ENCODE measurements at regions not wholly inside any gene's neighbourhood (a gene's known extent, or its start where the extent isn't known, plus 50 kb on each side); places are given as distances from the start of the nearest gene placed in this dataset.

DNA sequence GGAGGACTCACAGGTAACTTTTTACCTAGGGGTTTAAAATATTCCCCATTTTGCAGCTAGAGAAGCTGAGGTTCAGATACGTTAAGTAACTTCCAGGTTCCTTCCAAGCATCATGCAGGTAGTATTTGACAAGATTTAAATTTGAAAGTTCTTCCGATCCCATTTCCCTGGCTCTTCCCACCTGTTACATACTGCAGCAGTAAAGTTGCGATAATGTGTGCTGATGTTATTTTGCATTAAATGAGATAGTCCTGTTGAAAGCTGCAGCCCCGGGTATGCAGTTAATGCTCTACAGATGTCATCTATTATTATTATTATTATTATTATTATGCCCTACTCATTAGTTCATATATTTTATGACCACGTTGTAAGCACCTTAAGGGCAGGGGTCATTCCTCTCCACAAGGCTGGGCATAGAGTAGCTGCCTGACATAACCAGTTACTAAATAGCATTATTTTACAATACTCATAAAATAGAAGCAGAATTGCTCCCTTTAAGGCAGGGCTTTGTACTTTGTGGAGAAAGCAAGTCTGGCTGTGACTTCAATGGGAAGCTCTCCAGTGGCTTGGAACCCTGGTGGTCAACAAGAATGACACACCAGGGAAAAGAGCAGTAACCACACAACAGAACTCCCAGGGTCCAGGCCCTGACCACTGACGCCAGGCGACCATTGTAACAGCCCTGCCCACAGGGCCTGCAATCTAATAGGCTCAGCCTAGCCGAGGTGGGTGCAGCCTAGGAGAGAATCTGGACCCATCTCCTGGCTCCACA lies 90.8 kb upstream of the CALM2 start:
- TF ChIP-seq, protein P1, sequence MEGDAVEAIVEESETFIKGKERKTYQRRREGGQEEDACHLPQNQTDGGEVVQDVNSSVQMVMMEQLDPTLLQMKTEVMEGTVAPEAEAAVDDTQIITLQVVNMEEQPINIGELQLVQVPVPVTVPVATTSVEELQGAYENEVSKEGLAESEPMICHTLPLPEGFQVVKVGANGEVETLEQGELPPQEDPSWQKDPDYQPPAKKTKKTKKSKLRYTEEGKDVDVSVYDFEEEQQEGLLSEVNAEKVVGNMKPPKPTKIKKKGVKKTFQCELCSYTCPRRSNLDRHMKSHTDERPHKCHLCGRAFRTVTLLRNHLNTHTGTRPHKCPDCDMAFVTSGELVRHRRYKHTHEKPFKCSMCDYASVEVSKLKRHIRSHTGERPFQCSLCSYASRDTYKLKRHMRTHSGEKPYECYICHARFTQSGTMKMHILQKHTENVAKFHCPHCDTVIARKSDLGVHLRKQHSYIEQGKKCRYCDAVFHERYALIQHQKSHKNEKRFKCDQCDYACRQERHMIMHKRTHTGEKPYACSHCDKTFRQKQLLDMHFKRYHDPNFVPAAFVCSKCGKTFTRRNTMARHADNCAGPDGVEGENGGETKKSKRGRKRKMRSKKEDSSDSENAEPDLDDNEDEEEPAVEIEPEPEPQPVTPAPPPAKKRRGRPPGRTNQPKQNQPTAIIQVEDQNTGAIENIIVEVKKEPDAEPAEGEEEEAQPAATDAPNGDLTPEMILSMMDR (IDR thresholded peaks at IDR 0.05) = no peak
- Histone ChIP-seq H3K9me3 (no peaks in the 10 kb centered on the region), H3K36me3 (no peaks in the 10 kb centered on the region), H3K27ac (no peak overlapping the region), H3K4me1 (peaks cover 20% of the 10 kb centered on the region), H3K27me3 (ENCODE audit: low read depth) (no peaks in the 10 kb centered on the region), H3K4me3 (no peak overlapping the region)
- DNase-seq = no peak
- no peak for ATAC-seq
- intact Hi-C loops (cut with DNase I) = no loop called here

DNA sequence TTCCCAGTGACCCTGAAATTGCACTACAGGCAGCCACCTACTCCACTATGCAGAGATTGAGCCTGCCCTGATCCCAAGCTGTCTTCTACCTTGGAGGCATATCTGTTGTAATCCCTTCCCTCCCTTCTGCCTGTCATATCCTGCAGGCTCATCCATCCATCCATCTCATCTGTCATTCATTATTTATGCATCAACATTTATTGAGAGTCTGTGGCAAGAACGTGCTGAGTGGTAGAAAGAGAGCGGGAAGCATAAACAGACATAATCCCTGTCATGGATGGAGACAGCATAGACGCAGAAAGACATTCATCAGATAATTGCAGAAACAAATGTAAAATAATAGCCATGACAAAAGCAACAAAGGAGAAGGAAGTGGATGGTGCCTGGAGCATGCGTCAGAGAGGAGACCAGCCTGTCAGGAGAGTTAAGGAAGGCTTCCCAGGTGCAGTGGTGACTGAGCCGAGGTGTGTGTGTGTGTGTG lies 89.5 kb upstream of the CALM2 start:
- Histone ChIP-seq H3K36me3 (no peaks in the 10 kb centered on the region), H3K4me1 (peaks cover 12% of the 10 kb centered on the region), H3K9me3 (no peaks in the 10 kb centered on the region), H3K27ac (no peak overlapping the region), H3K4me3 (no peak overlapping the region), H3K27me3 (ENCODE audit: low read depth) (no peaks in the 10 kb centered on the region)
- TF ChIP-seq, protein P1 (IDR thresholded peaks at IDR 0.05) = no peak
- ATAC-seq (no peak), DNase-seq (no peak)
- intact Hi-C loops (cut with DNase I) = no loop called here

DNA sequence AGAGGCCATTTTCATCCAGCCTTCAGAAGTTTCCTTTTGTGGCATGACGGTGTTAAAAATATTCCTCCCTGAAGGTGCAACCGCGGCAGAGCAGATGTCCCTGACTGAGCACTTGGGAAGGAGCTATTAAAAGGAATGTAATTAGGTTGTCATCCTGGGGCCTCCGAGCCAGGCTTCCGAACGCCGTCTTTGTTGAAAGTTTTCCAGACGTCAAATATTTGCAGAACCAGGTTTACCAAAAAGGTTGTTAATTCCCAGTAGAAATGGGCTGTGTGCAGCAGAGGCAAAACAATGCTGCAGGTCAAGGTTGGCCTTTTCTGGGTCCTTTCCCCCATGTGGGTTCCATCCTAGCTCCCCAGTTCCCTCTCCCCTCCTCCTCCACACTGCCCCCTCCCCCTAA lies 88.8 kb upstream of the CALM2 start:
- ATAC-seq = no peak
- TF ChIP-seq, protein P1 (IDR thresholded peaks at IDR 0.05) = no peak
- Histone ChIP-seq H3K36me3 (no peaks in the 10 kb centered on the region), H3K27ac (no peak overlapping the region), H3K9me3 (no peaks in the 10 kb centered on the region), H3K4me3 (no peak overlapping the region), H3K4me1 (peaks cover 12% of the 10 kb centered on the region), H3K27me3 (ENCODE audit: low read depth) (no peaks in the 10 kb centered on the region)
- no peak for DNase-seq
- intact Hi-C loops (cut with DNase I) = no loop called here

DNA sequence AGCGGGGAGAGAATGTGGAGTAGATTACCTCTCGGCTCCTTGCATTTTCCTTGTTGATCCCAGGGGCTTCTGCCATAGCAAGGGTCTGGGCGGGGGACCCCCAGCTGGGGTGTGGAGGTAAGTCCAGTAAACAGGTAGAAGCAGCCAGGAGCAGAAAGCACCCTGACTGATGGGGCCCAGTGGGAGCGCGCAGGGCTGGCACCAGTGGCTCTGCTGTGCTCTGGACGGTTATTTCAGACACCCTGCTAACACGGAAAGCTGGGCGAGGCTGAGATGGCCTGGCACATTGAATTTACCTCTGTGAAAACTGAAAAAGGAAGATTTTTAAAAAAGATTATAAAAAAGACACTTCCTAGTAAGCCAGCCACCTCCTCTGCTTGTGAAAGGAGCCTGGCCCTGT lies 88.4 kb upstream of the CALM2 start:
- intact Hi-C loops (cut with DNase I) = no loop called here
- H3K27me3 ChIP-seq (ENCODE audit: low read depth) = no peaks in the 10 kb centered on the region
- DNase-seq = no peak
- H3K4me3 ChIP-seq = no peak overlapping the region
- TF ChIP-seq, protein P1 (IDR thresholded peaks at IDR 0.05) = no peak
- ATAC-seq = no peak
- H3K4me1 ChIP-seq = peaks cover 7% of the 10 kb centered on the region
- no peaks in the 10 kb centered on the region for H3K36me3 ChIP-seq
- H3K9me3 ChIP-seq = no peaks in the 10 kb centered on the region
- no peak overlapping the region for H3K27ac ChIP-seq

DNA sequence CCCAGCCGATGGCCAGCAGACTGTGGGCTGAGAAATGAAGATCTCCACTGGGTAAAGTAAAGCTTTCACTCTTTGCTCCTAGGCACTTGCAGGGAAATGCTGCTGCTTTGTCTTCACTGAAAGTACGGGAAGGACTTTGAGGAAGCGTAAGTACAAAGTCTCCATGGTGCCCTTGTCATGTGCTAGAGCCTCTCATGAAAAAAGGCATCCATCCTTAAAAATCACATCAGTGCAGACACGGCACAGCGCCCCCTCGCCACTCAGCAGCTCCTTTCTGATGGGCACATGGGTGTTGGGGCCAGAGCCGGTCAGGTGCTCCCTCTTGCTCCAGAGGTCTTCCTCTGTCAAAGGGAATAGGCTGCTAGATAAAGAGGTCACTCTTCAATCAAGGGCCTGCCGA lies 87.8 kb upstream of the CALM2 start:
- TF ChIP-seq, protein P1 (IDR thresholded peaks at IDR 0.05) = no peak
- ATAC-seq (no peak), DNase-seq (no peak)
- H3K4me1 ChIP-seq = peaks cover 2% of the 10 kb centered on the region
- H3K36me3 ChIP-seq = no peaks in the 10 kb centered on the region
- H3K4me3 ChIP-seq = no peak overlapping the region
- no peak overlapping the region for H3K27ac ChIP-seq
- H3K9me3 ChIP-seq = no peaks in the 10 kb centered on the region
- H3K27me3 ChIP-seq (ENCODE audit: low read depth) = no peaks in the 10 kb centered on the region
- intact Hi-C loops (cut with DNase I) = no loop called here

Measured in lower lobe of right lung (tissue), 2 donors.